GM21723 (cell line): ENCODE measurements at regions not wholly inside any gene's neighbourhood (a gene's known extent, or its start where the extent isn't known, plus 50 kb on each side); places are given as distances from the start of the nearest gene placed in this dataset.

ENCODE experiments used
- ATAC-seq: cut with Tn5 transposase; IDR thresholded peaks from one replicate; pipeline ENCODE4 v1.9.1; 2021; ENCODE audit warnings: mild to moderate bottlenecking, moderate library complexity; ENCODE audit not compliant: unreplicated experiment

DNA sequence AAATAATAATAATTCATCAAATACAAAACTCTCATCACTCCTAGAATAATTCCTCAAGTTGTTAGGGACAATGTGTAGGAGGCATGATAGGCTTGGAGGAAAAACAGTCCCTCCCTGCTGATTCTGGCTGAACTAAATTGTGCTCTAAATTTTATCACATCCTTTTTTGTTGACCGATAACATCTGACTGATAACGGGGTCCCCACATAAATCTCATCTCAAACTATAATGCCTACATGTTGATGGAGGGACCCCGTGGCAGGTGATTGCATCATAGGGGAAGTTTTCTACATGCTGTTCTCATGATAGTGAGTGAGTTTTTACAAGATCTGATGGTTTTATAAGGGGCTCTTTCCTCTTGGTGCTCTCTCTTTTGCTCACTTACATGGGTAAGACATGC, 1043.5 kb upstream of the SORCS1 start:
- no peak for ATAC-seq

DNA sequence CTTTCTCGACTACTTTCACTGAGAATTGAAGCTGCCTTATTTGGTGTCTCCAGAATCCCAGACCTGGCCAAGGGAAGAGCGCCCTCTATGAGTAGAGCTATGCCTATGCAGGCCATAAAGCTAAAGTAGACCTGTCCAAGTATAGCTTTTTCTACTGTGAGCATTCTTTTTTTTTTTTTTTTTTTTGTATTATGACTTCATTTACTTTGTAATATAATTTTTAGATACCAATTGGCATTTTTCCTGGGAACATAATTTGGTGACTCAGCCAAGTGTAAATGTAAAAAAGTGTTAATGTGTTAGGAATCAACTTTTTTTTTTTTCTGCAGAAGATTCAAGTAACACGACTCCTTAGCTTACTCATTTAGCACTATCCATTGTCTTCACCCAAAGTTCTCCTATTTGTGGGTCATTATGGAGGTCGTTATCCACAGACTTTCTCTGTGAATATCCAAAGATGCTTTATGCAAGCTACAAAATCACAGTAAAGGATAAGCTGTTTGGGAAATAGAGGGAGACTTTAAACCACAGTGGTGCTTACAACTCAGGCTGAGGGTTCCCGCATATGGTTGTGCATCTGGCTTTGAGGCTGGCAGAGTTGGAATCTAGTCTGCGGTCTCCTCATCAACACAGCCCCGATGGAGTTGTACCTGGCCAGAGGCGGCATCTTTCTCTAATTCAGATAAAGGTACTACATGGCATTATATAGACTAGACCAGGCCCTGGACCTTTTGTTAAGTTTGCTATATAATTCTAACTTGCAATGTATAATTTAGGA, 1040.2 kb upstream of the SORCS1 start:
- ATAC-seq = peak; percentile 77

DNA sequence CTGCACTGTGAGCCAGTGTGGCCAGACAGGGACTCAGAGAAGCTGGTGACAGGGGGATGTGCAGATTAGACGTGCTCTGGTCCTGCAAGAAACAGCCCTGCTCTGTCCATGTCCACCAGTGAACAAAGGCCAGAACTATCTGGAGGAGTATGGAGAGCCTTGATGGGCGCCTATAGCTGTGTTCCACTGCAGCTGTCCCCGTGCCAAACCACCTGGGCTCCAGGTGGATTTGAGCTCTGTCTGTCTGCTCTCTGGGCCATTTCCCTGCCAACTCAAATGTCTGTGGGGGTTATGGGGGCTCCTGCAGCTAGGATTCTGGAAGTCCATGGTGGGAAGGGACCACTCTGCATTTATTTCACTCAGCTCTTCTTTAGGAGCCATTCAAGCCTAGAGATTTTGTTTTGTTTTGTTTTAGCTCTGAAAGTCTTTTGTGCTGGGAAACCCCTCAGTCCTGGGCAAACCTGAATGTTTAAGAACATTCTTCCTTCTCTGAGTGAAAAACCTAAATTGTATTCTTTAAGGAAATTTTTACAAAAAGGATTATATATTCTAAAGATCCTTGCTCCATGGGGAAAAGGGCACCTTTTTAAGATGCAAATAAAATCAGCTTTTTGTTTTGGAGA, 1039.5 kb upstream of the SORCS1 start:
- no peak for ATAC-seq

DNA sequence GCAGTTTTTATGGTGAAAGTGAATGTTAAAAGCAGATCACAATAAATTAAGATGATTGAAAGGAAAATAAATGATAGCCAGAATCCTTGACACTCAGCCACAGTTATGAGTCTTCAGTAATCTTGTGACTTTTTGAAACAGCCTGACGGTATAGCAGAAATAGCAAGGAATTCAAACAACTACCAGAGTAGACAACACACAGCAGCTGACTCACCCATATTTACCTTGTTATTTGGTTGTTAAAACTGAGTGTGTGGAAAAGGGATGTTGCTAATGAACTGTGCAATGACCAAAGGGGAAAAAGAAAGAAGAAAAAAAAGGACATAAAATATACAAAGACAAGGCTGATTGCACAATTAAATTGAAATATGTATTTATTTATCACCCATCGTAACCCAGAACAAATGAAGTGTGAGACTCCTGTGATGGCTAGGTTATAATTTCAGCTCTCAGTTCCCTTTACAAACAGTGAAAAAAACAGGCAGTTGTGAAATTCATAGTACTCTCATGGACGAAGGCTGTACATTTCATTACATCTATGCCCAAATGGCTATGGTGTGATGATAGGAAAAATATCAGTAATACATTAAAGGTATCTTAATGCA, 1023.0 kb upstream of the SORCS1 start:
- ATAC-seq = no peak

DNA sequence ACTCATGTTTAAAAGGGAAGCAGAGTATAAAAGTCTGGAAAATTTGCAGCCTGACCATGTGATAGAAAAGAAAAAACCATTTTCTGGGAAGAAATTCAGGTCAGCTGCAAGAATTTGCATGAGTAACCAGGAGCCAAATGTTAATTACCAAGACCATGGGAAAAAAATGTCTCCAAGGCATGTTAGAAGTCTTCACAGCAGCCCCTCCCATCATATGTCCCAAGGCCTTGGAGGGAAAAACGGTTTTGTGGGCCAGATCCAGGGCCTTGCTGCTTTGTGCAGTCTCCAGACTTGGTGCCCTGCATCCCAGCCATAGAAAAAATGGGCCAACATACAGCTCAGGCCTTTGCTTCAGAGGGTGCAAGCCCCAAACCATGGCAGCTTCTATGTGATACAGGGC, 1019.6 kb upstream of the SORCS1 start:
- no peak for ATAC-seq

DNA sequence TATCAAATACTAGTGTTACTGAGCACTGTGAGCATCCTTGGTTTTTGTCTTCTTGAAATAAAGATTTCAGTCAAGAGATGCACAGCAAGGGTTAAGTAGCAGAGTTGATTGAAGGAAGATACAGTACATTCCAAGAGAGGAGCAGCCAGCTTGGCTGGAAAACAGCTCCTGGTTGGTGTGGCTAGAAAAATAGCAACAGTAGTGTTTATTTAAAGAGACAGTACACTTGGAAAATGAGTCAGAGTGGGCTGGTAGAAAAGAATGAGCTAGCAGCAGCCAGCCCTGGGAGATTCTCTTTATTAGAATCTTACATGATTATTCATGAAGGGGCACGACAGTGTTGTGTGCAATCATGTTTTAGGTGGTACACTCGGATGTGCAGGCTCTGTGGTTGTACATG, 1016.4 kb upstream of the SORCS1 start:
- no peak for ATAC-seq

DNA sequence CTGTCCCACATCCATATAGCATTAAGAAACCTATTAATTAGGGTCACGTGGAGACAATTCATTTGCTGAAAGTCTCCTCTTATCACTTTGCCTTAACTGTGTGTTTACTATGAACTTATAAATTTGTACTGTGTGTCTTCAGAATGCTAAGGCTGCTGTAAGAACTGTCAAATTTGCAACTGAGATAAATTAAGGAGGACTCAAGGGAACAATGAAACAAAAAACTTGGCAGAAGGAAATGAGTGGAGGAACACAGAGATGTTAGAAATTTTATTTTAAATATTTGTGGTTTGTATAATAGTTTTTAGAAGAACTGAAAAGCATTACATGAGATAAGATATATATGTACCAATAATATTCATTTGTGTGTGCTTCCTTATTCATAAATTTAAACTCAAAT, 1005.3 kb upstream of the SORCS1 start:
- no peak for ATAC-seq

DNA sequence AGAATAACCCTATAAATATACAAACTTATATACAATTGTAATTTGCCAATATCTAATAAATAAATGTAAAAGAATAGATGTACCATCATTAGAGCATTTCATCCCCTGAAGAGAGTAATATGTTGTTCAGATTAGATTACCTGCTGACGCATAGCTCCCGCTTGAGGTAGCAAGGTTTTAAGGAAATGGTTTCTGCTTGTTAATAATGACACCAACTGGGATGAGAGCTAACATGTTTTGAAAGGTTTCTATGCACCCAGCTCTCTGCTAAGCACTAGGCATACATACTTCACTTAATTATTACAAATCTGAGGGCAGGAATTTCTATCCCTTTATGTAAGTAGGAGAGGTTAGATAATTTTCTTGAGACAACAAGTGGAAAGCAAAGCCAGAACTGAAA, 1003.3 kb upstream of the SORCS1 start:
- no peak for ATAC-seq

DNA sequence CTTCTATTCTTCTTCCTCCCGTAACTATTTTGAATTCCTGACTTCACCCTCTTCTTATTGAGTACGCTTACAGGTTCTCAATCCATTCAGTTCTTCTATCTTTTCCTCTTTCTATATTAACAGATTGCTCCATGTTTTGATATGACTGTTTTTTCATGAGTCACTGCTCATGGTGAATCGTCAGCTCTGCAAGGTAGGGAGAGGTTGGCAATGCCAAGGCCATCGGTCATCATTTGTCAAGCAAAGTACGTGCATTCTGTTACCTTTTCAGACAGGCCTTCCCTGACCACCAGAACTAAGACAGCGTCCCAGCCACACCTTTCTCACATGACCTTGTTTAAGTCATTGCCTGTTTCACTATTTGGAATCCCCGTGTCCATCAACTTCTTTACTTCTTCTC, 1001.9 kb upstream of the SORCS1 start:
- ATAC-seq = no peak

DNA sequence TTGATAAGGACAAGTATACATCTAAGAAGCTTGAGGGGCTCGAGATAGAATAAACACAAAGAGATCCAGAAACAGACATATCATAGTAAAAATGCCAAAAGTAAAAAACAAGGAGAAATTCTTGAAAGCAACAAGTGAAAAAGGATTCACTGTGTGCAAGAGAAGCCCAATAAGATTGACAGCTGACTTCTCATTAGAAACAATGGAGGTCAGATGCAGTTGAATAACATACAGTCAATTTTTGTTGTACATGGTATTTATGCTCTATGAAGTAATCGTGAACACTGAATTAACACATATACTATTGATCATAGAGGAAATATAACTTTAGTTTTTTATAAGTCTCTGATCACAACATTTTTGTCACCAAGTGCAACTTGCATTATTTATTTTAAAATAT, 982.8 kb upstream of the SORCS1 start:
- ATAC-seq = no peak

DNA sequence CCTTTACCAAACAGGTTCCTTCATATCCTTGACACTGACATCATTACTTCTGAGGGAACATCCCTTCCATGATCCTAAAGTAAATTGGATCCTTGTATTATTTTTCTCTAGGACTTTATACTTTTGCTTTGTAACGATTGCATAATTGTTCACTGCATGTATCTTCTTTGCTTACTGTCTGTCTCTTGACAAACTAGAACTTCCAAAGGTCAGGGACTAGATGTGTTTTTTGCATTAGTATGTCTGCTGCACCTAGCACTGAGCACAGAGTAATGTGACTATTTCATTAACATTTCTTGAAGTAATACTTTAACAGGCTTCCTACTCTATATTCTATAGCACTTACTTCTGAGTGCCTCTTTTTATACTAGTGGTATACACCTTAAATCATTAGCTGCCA, 976.6 kb upstream of the SORCS1 start:
- ATAC-seq = no peak

DNA sequence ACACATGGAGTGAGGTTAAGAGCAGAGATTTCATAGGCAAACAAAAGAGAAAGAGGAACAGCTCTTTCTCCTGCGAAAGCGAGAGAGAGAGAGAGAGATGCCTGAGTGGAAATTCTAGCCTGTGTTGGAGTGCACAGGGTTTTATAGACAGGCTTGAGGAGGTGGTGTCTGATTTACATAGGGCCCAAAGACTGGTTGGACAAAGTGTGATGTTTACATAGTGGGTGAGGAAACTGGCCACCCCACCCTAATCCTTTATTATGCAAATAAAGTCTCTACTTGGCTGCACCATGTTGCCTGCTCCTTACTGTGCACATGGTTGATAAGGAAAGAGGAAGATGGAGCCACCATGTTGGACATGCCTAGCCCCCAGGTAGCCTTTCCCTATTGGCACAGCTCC, 967.8 kb upstream of the SORCS1 start:
- ATAC-seq = no peak

DNA sequence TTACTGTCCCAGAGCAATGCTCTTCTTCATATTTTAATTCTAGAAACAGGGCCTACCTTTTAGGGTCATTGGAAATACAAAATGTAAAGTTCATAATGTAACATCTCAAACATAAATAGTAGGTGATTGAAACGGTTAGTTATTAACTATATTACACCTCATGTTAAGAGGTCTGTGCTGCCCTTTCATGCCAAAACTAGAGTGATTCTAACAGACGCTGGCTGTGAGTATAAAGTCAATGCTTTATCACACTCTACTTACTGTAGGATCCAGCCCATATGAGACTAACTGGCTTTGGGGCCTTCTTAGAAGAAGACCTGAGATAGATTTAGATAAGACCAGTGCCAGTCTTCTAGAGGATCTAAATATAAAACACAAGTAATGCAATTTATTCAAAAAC, 966.1 kb upstream of the SORCS1 start:
- ATAC-seq = no peak

DNA sequence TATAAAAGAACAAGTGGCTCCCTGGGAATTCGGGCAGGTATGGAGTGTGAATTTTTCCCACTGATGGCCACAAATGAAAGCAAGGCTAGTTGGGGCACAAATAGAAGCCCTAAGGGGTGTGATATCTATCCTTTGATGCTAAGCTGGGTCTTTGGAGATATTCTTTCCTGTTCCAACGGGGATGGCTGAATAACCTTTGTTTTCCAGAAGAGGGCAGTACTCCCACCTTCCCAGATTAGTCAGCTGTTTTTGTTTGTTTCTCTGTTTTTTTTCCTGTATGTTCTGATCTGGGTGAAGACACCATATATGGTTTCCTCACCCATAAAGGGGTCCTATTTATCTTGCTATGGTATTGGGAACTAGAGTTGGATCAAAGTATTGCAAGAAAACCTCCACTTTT, 947.7 kb upstream of the SORCS1 start:
- no peak for ATAC-seq

DNA sequence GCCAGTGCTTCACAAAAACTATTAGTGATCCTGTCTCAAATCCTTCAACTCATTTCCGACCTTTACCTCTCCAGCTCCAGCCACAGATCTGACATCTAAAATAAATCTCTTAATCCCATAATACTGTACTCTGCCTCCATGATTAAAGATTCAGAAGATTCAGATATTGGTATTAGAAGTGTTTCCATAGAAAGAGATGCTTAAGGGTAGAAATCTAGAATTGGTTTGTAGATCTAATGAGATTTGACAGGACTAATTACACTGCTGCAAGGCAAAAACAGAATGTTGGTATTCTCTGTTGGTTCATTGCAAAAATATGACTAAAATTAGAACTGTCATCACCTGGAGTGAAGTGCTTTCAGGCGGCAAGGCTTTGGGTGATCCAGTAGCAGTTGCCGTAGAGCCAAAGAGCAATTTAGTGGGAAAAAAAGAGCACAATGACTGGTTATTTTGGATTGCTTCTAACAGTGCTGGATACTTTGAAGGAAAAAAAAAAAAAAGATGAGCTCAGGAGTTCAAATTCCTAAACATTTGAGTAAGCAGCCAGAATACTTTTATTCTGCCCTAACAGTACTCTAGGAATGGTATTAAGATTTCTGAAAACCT, 940.1 kb upstream of the SORCS1 start:
- ATAC-seq = no peak

DNA sequence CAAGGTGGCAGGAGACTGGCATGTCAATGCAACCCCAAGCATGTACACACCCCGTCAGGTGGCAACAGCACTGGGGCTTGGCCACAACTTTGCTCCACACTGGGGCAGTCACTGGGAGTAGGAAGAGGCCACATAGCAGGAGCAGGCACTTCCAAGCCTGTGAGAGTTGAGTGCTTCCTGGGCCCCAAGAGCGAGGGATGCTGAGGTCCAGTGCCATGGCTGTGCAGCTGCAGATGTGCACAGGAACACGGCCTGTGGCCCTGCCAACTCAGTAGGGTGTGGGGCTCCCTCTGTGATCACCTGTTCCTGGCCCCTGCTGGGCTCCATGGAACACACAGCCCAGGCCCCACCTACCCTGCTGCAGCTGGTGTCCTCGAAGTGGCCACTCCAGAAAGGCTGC, 932.8 kb upstream of the SORCS1 start:
- no peak for ATAC-seq

DNA sequence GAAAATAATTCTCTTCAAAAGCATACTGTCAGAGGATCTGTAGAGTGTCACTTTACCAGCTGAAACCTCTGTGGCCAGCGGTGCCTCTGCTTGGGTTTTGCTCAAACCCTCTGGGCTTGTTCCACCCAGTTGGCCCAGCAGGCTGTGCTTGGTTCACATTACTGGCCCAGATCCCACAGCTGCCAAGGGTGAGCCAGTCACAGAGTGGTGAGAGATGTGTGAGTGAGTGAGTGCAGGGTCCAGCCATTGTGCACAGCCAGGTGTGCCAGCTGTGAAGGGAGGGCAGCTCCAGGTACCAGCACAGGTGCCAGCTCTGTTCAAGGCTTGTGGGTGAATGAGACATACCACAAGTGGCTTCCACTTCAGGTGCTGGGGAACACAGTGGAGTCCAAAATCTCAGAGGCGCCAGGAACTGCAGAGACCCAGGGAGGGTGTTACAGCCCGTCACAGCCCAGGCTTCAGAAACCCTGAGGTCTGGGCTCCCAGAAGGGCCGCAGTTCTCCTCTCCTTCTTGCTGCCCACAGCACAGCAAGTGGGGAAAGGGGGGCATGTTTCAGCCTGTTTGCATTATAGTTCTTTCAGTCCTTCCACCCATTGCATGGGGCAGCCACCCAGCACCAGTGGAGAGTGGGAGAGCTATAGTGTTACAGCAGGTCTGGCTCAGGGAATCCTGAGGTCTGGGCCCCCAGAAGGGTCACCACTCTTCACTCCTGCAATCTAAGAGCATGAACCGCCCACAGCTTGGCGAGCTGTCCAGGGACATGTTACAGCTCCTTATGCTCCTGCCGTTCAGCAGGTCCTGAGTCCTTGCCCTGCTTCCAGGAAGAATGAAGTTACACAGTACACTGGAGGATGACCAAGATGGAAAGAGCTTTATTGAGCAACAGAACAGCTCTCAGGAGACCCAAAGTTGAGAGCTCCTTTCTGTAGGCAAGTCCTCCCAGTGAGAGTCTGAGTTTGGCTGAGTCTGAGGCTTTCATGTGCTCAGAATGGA, 931.7 kb upstream of the SORCS1 start:
- ATAC-seq = no peak

DNA sequence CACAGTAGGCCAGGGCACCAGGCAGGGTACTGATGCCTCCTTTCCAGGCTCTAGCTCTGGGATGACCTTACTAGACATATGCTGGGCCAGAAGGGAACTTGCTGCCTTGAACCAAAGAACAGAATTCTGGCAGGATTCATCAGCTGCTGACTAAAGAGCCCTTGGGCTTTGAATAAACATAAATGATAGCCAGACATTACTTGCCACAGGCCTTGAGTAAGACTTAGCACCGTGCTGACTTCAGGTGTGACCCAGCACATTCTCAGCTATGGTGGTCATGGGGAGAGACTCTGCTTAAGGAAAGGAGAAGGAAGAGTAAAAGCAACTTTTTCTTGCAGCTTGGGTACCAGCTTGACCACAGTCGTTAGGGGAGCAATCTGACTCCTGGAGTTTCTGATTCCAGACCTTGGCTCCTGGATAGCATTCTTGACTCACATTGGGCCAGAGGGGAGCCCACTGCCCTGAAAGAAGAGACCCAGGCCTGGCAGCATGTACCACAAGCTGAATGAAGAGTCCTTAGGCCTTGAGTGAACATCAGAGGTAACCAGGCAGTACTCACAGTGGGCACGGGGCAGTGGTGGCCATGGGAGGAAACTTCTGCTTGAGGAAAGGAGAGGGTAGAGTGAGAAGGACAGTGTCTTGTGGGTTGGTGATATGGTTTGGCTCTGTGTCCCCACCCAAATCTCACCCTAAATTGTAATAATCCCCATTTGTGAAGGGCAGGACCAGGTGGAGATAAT, 926.1 kb upstream of the SORCS1 start:
- no peak for ATAC-seq

DNA sequence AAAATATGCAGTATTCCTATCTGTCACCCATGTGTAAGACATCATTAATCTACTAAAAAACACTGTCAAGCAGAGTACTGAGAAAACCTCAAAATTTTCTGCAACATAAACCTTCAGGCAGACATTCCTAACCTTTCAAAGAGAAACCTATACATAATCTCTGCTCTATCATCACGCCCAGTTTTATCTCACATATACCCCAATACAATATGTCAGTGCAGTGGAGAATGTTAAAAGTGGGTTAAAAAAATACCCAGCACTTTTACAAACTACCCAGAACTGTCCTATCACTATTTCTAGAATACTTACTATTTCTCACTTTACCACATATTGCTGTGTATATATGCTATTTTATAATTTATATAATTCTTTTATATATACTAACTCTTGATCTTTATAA, 922.0 kb upstream of the SORCS1 start:
- no peak for ATAC-seq

DNA sequence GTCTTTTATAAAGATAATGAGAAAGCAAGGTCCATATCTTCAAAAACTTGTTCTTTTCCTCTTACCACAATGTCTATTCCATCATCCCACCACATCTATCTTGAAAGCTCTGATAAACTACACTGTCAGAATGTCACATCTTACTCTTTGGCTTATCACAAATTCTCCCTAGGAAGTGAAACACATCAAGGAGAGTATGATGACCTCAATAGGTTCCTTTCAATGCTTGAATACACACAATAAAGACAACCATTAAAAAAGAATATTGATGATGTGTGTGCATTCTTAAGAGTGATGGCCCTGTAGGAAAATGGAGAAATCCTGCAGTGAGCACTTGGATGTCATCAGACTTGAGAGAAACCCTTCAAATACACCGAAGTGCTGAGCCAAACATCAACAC, 918.1 kb upstream of the SORCS1 start:
- no peak for ATAC-seq
